A549 (cell line): ENCODE measurements at regions not wholly inside any gene's neighbourhood (a gene's known extent, or its start where the extent isn't known, plus 50 kb on each side); places are given as distances from the start of the nearest gene placed in this dataset.

Experiments
- BHLHE40 ChIP-seq: IDR thresholded peaks from 2 replicates; pipeline ENCODE4 v1.6.1; 2012; ENCODE audit warnings: low read depth, low read length, inconsistent platforms
- CEBPB ChIP-seq, 2 experiments: fragments of >200 bp in 1 of 2; sonication (Bioruptor Twin) in 1 of 2; formaldehyde crosslinking in 1 of 2; IDR thresholded peaks; 2 replicates each; pipeline ENCODE4 v1.6.1; 2012 to 2016

- TF ChIP-seq CEBPB (IDR thresholded peaks at IDR 0.05) (no peak), BHLHE40 (no peak)
Observed at GRCh38 chr13:61316647-61317046, 99.0 kb downstream of the PCDH20 start.
